Bone marrow (tissue), 2 donors: ENCODE measurements at regions not wholly inside any gene's neighbourhood (a gene's known extent, or its start where the extent isn't known, plus 50 kb on each side); places are given as distances from the start of the nearest gene placed in this dataset.
"Not testable (repeated sequence)": the region's sequence is repeated elsewhere in the genome, so short reads cannot be mapped to it uniquely, and the experiment has no call there.

ENCODE experiments used
- DNase-seq, 2 donors: peaks; one replicate each; lab custom pipeline; 2025; lab: John Stamatoyannopoulos, UW

- DNase-seq: no peak
These were observed 225.7 kb upstream of the NPVF start for GRCh38 chr7:25454020-25454419.

- DNase-seq: no peak
These were observed 226.3 kb upstream of the NPVF start for GRCh38 chr7:25454562-25455041.

- DNase-seq: no peak
These were observed 227.5 kb upstream of the NPVF start for GRCh38 chr7:25455683-25456251.

- no peak for DNase-seq
These were observed 228.3 kb upstream of the NPVF start for GRCh38 chr7:25456467-25457171.

GRCh38 chr7:25459057-25459456, 230.8 kb upstream of the NPVF start:
- no peak for DNase-seq

GRCh38 chr7:25460433-25460832, 232.1 kb upstream of the NPVF start:
- DNase-seq: no peak

GRCh38 chr7:25469669-25470068, 241.4 kb upstream of the NPVF start:
- no peak for DNase-seq

- DNase-seq: no peak
These were observed 248.7 kb upstream of the NPVF start for GRCh38 chr7:25476863-25477499.

GRCh38 chr7:25478221-25478620, 249.9 kb upstream of the NPVF start:
- DNase-seq: not testable (repeated sequence)

- DNase-seq: no peak
These were observed 250.6 kb upstream of the NPVF start for GRCh38 chr7:25478925-25479324.

GRCh38 chr7:25481891-25482290, 253.6 kb upstream of the NPVF start:
- DNase-seq: no peak

- DNase-seq: no peak
These were observed 254.3 kb upstream of the NPVF start for GRCh38 chr7:25482631-25483030.

- no peak for DNase-seq
These were observed 256.7 kb upstream of the NPVF start for GRCh38 chr7:25485026-25485425.

- DNase-seq: no peak
These were observed 258.4 kb upstream of the NPVF start for GRCh38 chr7:25486656-25487055.

- no peak for DNase-seq
These were observed 265.6 kb upstream of the NPVF start for GRCh38 chr7:25493805-25494366.

GRCh38 chr7:25494896-25495295, 266.6 kb upstream of the NPVF start:
- no peak for DNase-seq

GRCh38 chr7:25495342-25496250, 267.3 kb upstream of the NPVF start:
- DNase-seq: no peak

- peak; percentile 1 to 66 for DNase-seq
These were observed 268.4 kb upstream of the NPVF start for GRCh38 chr7:25496476-25497368.

- DNase-seq: no peak
These were observed 272.2 kb upstream of the NPVF start for GRCh38 chr7:25500393-25500921.

- no peak for DNase-seq
These were observed 275.0 kb upstream of the NPVF start for GRCh38 chr7:25503306-25503705.
